ENCODE measurements at regions not wholly inside any gene's neighbourhood (a gene's known extent, or its start where the extent isn't known, plus 50 kb on each side); places are given as distances from the start of the nearest gene placed in this dataset.

- TF ChIP-seq CTCF (IDR thresholded peaks at IDR 0.05) (no peak), POLR2A (IDR thresholded peaks at IDR 0.05) (no peak), EP300 (IDR thresholded peaks at IDR 0.05) (no peak)
Observed at GRCh38 chr3:6018456-6018855, 830.9 kb downstream of the EDEM1 start.
